GM19397 (cell line): ENCODE measurements at regions not wholly inside any gene's neighbourhood (a gene's known extent, or its start where the extent isn't known, plus 50 kb on each side); places are given as distances from the start of the nearest gene placed in this dataset.
"Not testable (repeated sequence)": the region's sequence is repeated elsewhere in the genome, so short reads cannot be mapped to it uniquely, and the experiment has no call there.

Experiments used
- ATAC-seq: cut with Tn5 transposase; IDR thresholded peaks from one replicate; pipeline ENCODE4 v1.9.1; 2021; ENCODE audit warnings: mild to moderate bottlenecking, moderate library complexity; ENCODE audit not compliant: unreplicated experiment

DNA sequence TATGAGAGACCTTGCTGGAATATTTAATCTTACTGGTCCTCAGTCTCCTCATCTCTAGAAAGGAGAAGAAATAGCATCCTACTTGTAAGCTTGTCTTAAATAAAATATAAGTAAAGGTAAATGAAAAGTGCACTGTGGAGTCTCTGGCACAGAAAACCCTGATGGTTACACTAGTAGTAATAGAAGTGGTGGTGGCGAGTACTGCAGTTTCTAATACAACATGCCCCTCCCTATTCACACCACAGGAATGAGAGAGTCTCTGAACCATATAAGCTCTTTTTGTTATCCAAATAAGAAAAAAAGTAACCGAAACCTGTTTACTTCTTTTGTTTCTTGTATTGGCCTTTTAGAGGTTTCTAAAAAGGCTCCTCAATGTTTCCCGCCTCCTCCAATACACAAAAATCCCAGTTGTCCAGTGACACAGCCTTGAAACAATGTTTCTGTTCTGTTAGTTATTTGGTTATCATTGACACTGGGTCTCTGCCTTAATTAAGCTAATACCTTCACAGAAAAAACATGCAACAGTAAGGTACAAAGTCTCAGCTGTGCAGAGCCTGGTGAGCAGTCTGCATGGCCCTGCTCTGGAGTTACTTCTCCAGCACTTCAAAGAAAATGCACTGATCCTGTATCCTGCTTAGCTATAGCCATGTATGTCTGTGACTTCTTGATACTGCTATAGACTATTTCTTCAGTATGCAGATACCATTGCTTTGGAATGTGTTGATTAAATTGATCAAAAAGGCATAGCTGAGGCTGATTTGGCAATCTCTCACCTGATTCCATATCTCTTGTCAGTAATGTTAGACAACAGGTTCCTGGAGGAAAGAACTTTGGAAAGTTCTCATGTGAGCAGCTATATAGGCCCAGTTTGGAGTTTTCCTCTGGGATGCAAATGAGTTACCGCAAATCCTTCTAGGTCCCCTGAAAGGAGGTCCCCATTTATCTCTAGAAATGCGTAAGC is 315.6 kb upstream of the IL12A start:
- ATAC-seq, result no peak

GRCh38 chr3:159674583-159674982 is 314.1 kb upstream of the IL12A start:
- no peak for ATAC-seq

DNA sequence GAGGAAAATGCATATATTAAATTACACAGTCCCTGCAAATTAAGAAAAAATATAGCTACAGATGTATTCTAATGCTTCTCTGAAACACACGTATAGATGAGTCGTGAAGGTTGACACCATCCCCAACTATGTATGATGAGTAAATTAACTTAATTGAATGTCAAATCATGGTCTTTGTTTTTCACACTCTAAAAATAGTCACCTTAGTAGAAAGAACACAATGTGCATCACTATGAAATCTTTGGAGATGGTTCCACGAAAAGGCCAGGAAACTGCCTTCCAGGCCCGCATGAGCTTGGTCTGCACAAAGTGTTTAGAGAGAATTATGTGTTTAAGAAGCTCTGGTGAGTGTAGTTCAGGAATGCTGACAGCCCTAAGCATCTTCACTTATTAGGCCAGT is 313.4 kb upstream of the IL12A start:
- no peak for ATAC-seq

- ATAC-seq, result no peak
These were observed 308.7 kb upstream of the IL12A start for GRCh38 chr3:159679900-159680299.

DNA sequence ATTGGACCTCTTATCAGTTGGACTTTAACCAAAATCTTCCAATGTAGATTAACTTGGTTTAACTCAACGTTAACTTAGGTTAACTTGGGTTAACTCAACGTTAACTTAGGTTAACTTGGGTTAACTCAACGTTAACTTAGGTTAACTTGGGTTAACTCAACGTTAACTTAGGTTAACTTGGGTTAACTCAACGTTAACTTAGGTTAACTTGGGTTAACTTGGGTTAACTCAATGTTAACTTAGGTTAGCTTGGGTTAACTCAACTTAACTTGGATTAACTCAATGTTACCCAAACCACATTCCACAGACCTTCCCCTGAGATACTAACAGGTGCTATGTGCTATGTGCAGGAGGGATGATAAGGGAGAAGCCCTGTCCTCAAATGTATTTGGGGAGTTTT is 306.9 kb upstream of the IL12A start:
- ATAC-seq, result not testable (repeated sequence)

GRCh38 chr3:159685801-159686200 is 302.8 kb upstream of the IL12A start:
- no peak for ATAC-seq

- no peak for ATAC-seq
These were observed 295.4 kb upstream of the IL12A start for GRCh38 chr3:159693226-159693625.

DNA sequence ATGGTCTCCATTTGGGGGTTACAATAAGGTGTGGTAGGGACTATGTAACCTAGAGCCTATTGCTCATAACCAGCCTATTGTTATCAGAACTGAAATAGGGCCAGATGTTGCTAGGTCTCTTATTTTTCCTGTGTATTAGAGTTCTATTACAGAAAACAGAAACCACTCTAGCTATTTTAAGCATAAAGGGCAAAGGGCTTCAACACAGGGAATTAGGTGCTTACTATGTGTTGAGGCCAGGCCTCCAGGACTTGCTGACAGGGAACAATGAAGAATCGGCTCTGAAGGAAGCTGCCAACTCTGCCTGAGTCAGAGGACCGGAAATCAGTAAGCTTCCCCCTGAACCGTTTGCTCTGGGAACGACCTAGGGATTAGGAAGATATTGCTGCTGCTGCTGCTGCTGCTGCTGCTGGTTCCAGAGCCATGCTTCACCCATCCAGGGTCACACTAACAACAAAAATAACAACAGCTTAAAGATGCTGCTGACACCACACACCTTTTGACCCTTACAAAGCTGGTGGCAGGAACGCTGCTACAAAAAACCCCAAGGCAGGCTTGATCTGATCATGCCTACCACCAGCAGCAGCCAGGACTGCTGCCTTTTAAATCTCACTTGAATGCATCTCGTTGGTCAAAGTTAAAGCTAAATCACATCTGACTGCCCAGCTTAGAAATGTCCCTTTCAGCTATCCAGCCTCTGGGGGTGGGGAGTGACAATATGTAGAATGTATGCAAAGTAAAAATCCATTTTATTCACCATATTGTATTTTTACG is 276.9 kb upstream of the IL12A start:
- ATAC-seq, result no peak

DNA sequence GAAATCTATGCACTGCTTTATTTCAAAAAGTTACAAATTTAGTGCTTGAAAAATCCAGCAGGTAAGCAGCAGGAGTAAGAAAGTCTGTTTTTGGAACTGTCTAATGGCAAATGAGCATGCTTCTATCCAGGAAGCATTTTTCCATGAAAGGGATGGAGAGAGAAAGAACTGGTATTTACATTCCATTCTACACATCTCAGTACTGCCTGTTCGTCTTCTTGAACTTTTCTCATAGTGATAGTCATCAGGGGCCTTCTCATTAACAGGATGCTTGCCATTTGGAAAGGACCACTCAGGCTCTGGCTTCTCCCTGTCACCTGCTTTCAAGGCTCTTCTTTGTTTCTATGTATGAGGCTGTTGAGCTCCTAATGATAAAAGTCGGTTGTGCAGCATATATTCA is 267.3 kb upstream of the IL12A start:
- no peak for ATAC-seq

DNA sequence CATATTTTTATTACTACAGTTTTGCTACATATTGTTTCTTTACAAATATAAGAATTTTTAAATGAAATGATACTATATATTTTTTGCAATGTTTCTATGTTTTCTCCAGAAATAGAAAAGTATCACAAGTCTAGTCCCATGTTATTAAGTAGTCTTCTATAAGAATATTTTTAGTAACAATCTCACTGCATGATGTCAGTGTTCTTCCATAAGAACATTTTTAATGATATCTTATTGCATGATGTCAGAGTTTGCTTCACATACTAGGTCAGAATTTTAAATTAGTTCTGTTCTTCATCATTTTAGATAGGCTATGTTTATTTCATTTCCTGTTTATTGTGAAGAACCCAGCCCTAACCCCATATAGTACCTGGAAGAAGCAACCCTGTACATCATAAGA is 265.3 kb upstream of the IL12A start:
- no peak for ATAC-seq

- ATAC-seq, result no peak
These were observed 264.0 kb upstream of the IL12A start for GRCh38 chr3:159724627-159725026.

- no peak for ATAC-seq
These were observed 262.2 kb upstream of the IL12A start for GRCh38 chr3:159726231-159726964.

DNA sequence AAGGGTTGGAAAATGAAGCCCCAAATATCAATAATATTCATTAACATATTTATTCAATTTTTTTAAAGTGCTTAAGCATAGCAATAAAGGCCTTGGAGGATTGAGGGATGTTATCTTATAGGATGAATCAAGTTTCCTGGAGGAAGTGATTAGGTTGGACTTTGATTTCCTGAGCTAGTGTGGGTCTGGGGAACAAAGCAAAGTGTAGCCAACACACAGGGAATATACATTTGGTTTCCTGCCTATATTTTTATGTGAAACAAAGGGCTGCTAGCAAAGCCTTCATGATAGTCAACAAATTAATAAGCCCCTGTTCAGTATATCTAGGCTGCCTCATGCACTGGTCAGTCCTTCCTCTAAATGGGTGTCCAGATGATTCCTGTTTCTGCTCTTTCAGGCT is 261.1 kb upstream of the IL12A start:
- no peak for ATAC-seq

DNA sequence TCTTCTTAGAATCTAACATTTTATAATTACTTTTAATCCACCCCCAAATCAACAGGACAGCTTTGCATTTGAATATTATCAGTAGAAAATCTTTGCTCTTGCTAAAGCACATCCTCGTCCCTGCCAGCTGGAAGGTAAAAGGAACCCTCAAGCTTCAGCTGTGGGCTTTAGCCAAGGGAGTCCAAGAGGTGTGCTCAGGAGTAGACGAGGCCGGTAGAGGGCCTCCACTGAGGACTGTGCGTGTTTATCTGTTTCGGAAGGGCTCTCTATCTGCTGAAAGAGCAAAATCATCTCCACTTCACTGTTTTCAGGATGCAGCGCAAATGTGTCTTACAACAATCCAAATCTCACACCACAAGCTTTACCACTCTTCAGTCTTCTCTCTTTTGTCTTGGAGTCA is 257.4 kb upstream of the IL12A start:
- no peak for ATAC-seq

- ATAC-seq, result no peak
These were observed 256.2 kb upstream of the IL12A start for GRCh38 chr3:159732172-159733111.

GRCh38 chr3:159733194-159733860 is 255.3 kb upstream of the IL12A start:
- ATAC-seq, result no peak

DNA sequence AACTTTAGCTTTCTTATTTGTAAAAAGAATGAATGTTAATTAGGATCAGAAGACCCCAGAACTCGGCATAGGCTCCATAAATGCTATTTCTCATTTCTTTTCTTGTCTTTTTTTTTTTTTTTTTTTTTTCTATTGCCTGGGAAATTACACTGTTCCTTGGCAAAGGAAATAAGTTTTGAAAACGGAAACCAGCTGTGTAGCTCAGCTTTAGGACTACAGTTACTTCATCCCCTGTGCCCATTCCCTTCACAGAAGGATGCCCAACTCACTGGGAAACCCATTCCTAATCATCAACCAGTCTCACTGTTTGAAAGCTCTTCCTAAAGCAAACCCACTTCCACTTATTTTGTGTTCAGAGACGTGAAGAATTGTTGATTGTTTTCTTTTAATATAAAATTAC is 254.0 kb upstream of the IL12A start:
- ATAC-seq, result no peak

- no peak for ATAC-seq
These were observed 249.5 kb upstream of the IL12A start for GRCh38 chr3:159739166-159739565.

DNA sequence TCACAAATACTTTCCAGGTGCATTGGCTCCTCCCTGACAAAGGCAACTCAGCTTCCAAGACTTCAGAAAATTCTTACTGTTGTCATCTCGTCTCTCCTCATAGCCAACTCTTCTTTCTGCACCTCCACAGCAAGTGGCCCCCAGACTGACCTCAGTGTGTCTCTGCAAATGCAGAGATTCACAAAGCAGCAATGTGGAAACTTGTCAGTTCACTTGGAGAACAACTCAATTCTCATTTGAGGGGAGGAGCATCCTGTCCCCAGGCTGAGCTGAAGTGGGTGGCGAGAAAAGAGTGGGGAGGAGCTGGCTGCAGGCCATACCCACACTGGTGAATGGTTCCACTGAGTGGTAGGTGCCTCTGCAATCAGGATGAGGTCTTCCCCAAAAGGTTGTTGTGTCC is 248.7 kb upstream of the IL12A start:
- no peak for ATAC-seq

- no peak for ATAC-seq
These were observed 247.4 kb upstream of the IL12A start for GRCh38 chr3:159741281-159741680.
